ENCODE measurements at regions not wholly inside any gene's neighbourhood (a gene's known extent, or its start where the extent isn't known, plus 50 kb on each side); places are given as distances from the start of the nearest gene placed in this dataset.
A peak's percentile ranks its signal among the peaks of the same experiment; 100 is the strongest.
"Not testable (repeated sequence)": the region's sequence is repeated elsewhere in the genome, so short reads cannot be mapped to it uniquely, and the experiment has no call there.

DNA sequence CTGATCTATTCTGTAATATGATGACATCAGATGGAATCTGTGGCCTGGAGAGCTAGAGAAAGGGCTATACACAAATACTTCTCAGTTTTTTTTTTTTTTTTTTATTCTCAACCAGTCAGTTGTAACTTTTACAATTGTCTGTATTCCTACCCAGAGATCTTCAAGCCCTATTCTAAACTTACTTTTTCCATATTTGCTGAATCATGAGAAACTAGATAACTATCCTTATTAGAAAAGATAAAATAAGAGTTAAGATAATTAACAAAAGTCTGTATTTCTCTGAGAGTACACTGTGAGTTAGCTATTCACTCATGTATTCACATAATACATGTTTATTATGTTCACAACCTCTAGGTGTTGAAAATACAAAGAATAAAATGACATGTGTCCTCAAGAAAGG is 1575.9 kb downstream of the EFNA5 start:
- DNase-seq (ENCODE audit: low read depth in 4 of 4, low spot score in 3 of 4), result no peak

- DNase-seq (ENCODE audit: low read depth in 4 of 4, low spot score in 3 of 4), result peak; percentile 6 to 40 (median 19)
Observed at GRCh38 chr5:106094204-106094607, 1576.5 kb downstream of the EFNA5 start.

- DNase-seq (ENCODE audit: low read depth in 4 of 4, low spot score in 3 of 4), result no peak
Observed at GRCh38 chr5:106093134-106093533, 1577.6 kb downstream of the EFNA5 start.

GRCh38 chr5:106092455-106092854 is 1578.3 kb downstream of the EFNA5 start:
- no peak for DNase-seq (ENCODE audit: low read depth in 4 of 4, low spot score in 3 of 4)

DNA sequence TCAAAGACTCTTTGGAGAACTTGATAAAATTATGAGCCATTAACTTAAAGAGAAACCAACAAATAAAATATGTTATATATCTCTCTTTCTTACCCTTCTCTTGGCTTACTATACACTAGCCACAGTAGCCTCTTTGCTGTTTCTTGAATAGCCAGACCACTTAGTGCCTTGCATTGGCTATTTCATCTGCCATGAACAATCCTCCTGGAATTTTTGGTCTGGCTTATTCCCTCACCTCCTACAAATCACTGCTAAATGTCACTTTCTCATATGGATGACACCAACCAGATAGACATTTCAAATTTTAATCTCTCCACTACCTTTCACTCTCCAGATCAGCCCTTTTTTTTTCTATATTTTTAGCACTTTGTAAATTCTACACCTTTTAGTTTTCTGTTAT is 1581.7 kb downstream of the EFNA5 start:
- DNase-seq (ENCODE audit: low read depth in 4 of 4, low spot score in 3 of 4), result no peak

DNA sequence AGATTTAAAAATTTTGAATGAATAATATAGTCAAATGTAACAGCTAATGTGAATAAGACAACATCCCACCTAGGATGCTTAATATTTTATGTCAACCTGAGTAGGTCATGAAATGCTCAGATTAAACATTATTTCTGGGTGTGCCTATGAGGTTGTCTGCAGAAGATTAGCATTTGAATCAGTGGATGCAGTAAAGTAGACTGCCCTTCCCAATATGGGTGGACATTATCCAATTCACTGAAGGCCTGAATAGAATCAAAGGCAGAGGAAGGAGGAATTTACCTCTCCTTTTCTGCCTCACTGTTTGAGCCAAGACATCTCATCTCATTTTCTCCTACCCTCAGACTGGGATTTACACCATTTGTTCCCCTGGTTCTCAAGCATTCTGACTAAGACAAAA is 1582.3 kb downstream of the EFNA5 start:
- DNase-seq (ENCODE audit: low read depth in 4 of 4, low spot score in 3 of 4), result no peak

DNA sequence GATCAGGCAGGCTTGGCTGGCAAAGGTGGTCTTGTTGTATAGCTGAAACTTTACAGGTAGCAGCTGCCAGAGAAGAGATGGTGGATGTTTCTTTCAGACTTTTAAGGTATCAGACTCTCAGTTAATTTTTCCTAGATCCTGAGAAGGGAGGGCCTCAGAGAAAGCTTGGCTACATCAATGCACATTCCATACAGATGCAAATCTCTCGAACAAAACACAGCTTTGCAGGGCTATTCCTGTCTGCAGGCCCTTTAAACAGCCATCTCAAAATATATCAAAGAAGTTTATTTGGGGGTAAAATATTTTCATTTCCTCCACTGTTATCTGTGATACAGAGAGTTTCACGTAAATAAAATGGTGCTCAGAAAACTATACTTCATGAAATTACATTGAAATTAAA is 1584.4 kb downstream of the EFNA5 start:
- no peak for DNase-seq (ENCODE audit: low read depth in 4 of 4, low spot score in 3 of 4)

- no peak for DNase-seq (ENCODE audit: low read depth in 4 of 4, low spot score in 3 of 4)
Observed at GRCh38 chr5:106085556-106085955, 1585.2 kb downstream of the EFNA5 start.

DNA sequence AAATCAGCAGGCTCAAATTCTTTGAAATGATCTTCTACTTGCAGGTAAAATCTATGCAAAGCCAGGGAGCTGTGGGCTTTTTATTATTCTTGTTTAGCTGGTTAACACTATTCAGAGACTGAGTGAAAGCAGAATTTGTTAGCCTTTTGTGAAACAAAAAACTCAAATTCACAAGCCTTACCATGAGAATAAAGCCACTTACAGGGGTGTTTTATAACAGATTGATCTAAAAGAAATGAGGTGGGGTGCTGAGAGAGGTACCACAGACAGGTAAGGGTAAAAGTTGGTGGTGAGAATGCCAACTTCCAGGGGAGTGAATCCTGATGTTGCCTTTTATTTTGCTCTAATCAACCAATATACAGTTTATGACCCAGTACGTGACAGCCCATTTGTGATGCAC is 1585.6 kb downstream of the EFNA5 start:
- no peak for DNase-seq (ENCODE audit: low read depth in 4 of 4, low spot score in 3 of 4)

- no peak for DNase-seq (ENCODE audit: low read depth in 4 of 4, low spot score in 3 of 4)
Observed at GRCh38 chr5:106080535-106080934, 1590.2 kb downstream of the EFNA5 start.

GRCh38 chr5:106076655-106077054 is 1594.1 kb downstream of the EFNA5 start:
- DNase-seq (ENCODE audit: low read depth in 4 of 4, low spot score in 3 of 4), result no peak

DNA sequence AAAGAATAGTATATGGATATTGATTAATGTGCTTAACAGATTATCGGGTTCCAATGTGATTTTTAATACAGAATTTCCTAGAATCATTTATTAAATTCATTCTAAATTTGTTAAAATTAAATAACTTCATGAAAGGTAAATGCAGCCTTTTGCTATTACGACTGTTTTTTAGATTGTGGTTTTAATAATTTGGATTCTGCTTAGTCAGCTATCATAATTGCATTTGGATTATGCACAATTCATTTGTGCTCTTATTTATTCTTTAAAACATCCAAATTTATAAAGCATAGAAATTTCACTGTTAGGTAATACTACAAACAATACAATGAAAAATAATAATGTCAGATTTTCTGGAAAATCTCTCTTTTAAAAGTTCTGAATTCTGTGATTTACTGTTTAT is 1598.5 kb downstream of the EFNA5 start:
- DNase-seq (ENCODE audit: low read depth in 4 of 4, low spot score in 3 of 4), result no peak

DNA sequence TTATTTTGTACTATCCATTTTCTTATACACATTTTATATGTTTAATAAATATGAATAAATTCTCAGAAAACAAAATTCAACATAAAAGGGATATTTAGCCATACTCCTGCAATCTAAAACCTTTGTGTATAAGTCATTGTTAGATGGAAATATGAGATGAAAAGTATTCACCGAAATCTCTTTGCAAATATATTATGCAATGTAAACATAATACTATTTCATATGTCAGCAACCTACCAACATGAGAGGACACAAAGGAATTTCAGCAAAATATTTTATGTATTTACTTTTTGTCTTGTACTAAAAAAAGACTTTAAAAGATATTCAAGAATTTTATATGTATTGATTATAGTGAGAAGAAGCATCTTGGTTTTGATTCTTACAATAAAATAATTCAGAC is 1623.4 kb downstream of the EFNA5 start:
- DNase-seq (ENCODE audit: low read depth in 4 of 4, low spot score in 3 of 4), result no peak

DNA sequence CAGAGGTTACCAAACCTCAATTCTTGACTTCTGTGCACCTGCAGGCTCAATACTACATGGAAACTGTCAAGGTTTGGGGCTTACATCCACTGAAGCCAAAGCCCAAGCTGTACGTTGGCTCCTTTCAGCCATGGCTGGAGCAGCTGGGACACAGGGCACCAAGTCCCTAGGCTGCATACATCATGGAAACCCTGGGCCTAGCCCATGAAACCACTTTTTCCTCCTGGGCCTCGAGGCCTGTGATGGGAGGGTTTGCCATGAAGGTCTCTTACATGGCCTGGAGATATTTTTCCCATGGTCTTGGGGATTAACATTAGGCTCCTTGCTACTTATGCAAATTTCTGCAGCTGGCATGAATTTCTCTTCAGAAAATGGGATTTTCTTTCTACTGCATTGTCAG is 1638.7 kb downstream of the EFNA5 start:
- DNase-seq (ENCODE audit: low read depth in 4 of 4, low spot score in 3 of 4), result not testable (repeated sequence)

DNA sequence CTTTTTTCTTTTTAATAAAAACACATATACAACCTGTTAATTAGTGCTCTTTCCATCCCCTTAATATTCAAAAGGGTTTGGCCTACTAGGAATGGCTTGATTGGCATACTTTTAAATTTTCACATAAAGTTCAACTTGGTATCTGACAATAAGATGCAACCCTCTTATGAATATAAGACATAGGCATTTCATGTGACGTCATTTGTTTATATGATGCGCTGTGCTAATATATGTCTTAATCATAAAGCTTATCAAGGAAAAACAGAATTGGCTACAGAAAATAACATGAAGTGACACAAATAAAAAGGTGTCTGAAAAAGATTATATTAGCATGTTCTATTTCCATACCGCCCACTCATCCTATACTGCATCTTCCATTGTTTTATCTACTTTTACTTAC is 1642.4 kb downstream of the EFNA5 start:
- no peak for DNase-seq (ENCODE audit: low read depth in 4 of 4, low spot score in 3 of 4)

DNA sequence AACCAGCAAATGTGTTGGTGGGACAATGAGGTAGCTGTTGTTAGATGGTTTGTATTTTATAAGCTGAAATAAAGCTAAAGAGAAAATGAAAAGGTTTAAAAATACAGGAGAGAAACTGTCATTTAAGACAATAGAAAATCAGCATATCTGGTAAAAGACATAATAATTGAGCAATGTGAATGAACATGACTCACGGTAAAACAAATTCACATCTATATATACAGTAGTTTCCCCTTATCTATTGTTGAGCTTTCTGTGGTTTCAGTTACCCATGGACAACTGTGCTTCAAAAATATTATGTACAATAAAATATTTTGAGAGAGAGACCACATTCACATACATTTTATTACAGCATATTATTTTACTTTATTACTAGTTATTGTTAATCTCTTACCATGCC is 1649.8 kb downstream of the EFNA5 start:
- no peak for DNase-seq (ENCODE audit: low read depth in 4 of 4, low spot score in 3 of 4)

GRCh38 chr5:106019261-106019660 is 1651.5 kb downstream of the EFNA5 start:
- no peak for DNase-seq (ENCODE audit: low read depth in 4 of 4, low spot score in 3 of 4)

DNA sequence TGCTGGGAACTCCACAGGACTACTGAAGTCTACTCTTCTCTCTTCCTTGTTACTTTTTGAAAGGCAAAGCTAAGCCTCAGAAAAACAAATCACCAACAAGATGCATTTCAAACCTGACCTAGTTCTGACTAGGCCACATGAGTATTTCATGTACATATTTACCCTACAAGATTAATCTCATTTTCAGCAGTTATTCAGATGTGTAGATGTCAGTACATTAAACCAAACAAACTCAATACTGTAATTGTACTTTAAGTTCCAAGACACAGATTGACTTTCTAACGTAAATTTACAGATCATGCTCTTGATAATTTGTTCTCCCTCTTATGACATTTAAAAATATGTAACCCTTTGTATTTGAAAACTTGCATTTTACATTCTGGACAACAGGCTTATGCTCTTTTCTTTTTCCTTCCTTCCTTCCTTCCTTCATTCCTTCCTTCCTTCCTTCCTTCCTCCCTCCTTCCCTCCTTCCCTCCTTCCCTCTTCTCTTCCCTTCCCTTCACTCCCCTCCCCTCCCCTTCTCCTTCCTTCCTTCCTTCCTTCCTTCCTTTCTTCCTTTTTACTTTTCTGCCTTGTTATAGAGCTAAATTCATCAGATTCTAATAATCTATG is 1653.4 kb downstream of the EFNA5 start:
- DNase-seq (ENCODE audit: low read depth in 4 of 4, low spot score in 3 of 4), result no peak

DNA sequence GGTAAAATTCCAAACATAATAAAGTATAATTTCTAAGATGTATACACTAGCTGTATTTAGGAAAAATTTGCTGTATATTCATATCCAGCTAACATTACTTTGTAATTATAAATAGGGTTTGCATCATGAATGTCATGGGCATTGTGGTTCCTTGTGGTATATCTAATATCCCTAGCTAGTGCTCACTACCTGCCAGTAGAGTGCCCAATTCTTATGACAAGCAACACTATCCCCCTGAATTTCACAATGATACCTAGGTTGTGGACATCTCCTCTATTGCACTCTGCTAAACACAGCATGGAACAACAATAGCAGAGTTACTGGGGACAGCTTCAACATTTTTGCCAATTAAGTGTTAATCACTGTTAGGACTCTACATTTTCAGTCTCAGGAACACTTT is 1656.5 kb downstream of the EFNA5 start:
- DNase-seq (ENCODE audit: low read depth in 4 of 4, low spot score in 3 of 4), result no peak

DNA sequence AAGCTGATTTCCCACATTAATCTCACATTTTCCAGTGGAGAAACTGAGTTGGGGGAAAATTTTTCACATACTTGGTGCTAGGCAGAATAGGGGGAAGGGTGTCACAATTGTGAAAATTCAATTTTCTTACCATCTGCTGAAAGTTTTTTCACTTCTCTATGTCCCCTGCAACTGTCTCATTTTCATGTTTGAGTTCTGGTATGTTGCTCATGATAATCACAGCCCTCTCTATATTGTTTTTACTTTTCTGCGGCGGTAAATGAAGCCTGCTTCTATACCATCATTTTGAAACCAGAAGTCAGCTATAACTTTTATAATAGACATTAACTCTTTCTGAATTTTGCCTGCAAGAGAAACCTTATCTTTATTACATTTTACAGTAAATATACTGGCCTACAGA is 1664.5 kb downstream of the EFNA5 start:
- no peak for DNase-seq (ENCODE audit: low read depth in 4 of 4, low spot score in 3 of 4)

DNA sequence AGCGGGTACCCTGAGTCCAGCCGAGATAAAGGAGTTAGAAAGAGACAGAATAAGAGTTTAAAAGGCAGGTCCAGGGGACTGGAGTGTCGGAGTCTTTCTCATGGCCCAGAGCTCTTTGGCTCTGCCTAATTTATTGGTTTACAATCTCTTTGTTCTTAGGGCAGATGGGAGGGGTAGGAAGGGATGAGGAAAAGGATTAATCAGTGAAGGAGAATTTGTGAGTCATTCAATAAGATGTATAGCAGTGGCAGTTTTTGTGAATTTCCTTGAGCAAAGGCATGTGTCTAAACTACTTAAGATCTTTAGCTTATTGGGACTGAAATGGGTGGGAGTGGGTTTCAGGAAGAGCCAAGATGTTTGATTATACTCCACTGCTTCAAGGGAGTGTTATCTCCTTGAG is 1671.7 kb downstream of the EFNA5 start:
- DNase-seq (ENCODE audit: low read depth in 4 of 4, low spot score in 3 of 4), result not testable (repeated sequence)

DNA sequence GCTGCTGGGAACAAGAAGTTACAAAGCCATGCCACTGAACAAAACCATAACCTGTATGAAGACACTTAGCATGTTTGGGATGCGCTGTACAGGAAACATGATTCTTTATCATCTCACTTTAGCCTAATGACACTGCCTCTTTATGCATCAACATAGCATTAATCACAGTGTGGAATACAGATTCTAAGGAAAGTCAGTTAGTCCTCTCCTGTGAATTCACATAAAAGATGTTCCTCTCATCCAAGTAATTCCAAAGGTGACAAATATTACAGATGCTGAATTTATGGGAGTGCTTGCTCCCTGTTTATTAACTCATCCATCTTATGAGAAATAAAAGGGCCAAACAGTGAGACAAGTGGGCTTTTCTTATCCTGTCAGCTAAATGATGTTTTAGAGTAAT is 1677.7 kb downstream of the EFNA5 start:
- DNase-seq (ENCODE audit: low read depth in 4 of 4, low spot score in 3 of 4), result no peak

- DNase-seq (ENCODE audit: low read depth in 4 of 4, low spot score in 3 of 4), result no peak
Observed at GRCh38 chr5:105982526-105982925, 1688.2 kb downstream of the EFNA5 start.

Data from left renal pelvis (tissue), 4 donors.